ENCODE measurements at regions not wholly inside any gene's neighbourhood (a gene's known extent, or its start where the extent isn't known, plus 50 kb on each side); places are given as distances from the start of the nearest gene placed in this dataset.
"Not testable (repeated sequence)": the region's sequence is repeated elsewhere in the genome, so short reads cannot be mapped to it uniquely, and the experiment has no call there.

DNA sequence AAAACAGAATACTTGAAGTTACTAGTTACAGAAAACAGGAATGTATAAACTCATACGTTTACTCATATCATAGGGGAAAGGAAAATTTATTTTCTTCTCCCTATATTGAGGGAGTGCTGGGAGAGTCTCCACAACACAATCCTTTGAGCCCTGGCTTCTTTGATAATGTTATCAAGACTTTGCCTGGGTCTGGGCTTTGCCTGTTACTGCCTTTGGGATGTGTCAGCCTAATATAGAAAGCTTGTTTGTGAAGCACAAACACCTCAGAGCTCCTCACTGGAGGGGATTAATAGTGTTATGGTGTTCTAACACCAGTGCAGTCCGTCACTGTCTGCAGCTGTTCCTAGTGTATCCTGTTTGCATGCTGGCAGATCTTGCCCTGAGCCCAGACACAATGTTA is 107.8 kb downstream of the VCY start:
- no peaks in the 10 kb centered on the region for H3K4me1 ChIP-seq (ENCODE audit: control insufficient read depth in 5 of 5, insufficient read depth in 5 of 5, low read length in 5 of 5)
- no peak overlapping the region for H3K9ac ChIP-seq (ENCODE audit: insufficient read depth in 1 of 2, low read length in 2 of 2)
- H3K27me3 ChIP-seq (ENCODE audit: control insufficient read depth in 3 of 3, insufficient read depth in 3 of 3, low read length in 2 of 3) = no peaks in the 10 kb centered on the region
- 81% methylated on average over 2 of the region's 2 CpGs; no CpG with 5 or more reads in 1 of the 2 donors for WGBS, 2 donors
- no peak overlapping the region for H3K27ac ChIP-seq (ENCODE audit: low read depth in 1 of 2, low read length in 1 of 2)
- DNase-seq (no peak), ATAC-seq (ENCODE audit: insufficient read depth, low FRiP score) (no peak)
- TF ChIP-seq, protein P1, sequence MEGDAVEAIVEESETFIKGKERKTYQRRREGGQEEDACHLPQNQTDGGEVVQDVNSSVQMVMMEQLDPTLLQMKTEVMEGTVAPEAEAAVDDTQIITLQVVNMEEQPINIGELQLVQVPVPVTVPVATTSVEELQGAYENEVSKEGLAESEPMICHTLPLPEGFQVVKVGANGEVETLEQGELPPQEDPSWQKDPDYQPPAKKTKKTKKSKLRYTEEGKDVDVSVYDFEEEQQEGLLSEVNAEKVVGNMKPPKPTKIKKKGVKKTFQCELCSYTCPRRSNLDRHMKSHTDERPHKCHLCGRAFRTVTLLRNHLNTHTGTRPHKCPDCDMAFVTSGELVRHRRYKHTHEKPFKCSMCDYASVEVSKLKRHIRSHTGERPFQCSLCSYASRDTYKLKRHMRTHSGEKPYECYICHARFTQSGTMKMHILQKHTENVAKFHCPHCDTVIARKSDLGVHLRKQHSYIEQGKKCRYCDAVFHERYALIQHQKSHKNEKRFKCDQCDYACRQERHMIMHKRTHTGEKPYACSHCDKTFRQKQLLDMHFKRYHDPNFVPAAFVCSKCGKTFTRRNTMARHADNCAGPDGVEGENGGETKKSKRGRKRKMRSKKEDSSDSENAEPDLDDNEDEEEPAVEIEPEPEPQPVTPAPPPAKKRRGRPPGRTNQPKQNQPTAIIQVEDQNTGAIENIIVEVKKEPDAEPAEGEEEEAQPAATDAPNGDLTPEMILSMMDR (IDR thresholded peaks at IDR 0.05; ENCODE audit: control extremely low read depth, extremely low read depth) = no peak
- H3K36me3 ChIP-seq (ENCODE audit: control insufficient read depth in 4 of 4, insufficient read depth in 4 of 4, low read length in 4 of 4) = no peaks in the 10 kb centered on the region
- H3K4me3 ChIP-seq = no peak overlapping the region
- H3K9me3 ChIP-seq (ENCODE audit: control insufficient read depth in 4 of 4, insufficient read depth in 3 of 4, low read length in 3 of 4) = no peaks in the 10 kb centered on the region

DNA sequence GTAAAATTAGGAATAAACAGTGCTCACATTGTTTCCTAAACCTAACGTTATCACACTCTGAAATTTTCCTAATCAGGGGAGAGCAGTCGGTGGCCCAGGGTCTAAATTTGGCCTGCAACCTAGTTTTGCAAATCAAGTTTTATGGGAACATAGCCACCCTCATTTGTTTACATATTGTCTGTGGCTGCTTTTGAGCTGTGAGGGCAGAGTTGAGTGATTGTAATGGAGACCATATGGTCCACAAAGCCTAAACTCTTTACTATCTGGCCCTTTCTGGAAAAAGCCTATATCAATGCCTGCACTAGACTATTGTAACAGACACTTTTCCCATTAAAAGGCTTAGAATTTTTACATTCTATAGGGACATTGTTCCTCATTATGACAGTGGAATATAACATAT is 105.2 kb downstream of the VCY start:
- Histone ChIP-seq H3K9ac (ENCODE audit: insufficient read depth in 1 of 2, low read length in 2 of 2) (no peak overlapping the region), H3K27ac (ENCODE audit: low read depth in 1 of 2, low read length in 1 of 2) (no peak overlapping the region), H3K9me3 (ENCODE audit: control insufficient read depth in 4 of 4, insufficient read depth in 3 of 4, low read length in 3 of 4) (no peaks in the 10 kb centered on the region), H3K27me3 (ENCODE audit: control insufficient read depth in 3 of 3, insufficient read depth in 3 of 3, low read length in 2 of 3) (no peaks in the 10 kb centered on the region), H3K4me1 (ENCODE audit: control insufficient read depth in 5 of 5, insufficient read depth in 5 of 5, low read length in 5 of 5) (no peaks in the 10 kb centered on the region), H3K36me3 (ENCODE audit: control insufficient read depth in 4 of 4, insufficient read depth in 4 of 4, low read length in 4 of 4) (no peaks in the 10 kb centered on the region), H3K4me3 (no peak overlapping the region)
- TF ChIP-seq, protein P1 (IDR thresholded peaks at IDR 0.05; ENCODE audit: control extremely low read depth, extremely low read depth) = no peak
- DNase-seq = peak in 1 of 3 donors; percentile 90
- 66% methylated on average over 2 of the region's 2 CpGs; no CpG with 5 or more reads in 1 of the 2 donors for WGBS, 2 donors
- no peak for ATAC-seq (ENCODE audit: insufficient read depth, low FRiP score)

DNA sequence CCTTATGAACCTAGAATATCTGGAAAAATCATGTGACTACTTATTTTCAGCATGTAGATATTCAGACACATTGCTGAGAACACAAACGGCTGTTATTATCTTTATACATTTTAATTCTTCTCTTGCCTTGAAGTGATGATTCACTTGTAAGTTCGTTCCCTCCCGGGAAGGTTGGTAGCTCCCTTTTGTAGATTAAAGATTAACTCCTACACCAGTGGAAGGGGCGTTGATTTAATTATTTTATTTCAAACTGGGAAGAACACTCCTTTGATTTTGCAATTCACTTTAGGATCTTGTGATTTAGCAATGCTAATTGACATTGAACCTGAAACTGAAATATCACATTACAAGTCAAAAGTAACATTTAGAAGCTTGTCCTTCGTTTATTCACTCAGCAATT is 103.4 kb downstream of the VCY start:
- Histone ChIP-seq H3K4me3 (no peak overlapping the region), H3K9ac (ENCODE audit: insufficient read depth in 1 of 2, low read length in 2 of 2) (no peak overlapping the region), H3K27ac (ENCODE audit: low read depth in 1 of 2, low read length in 1 of 2) (no peak overlapping the region), H3K9me3 (ENCODE audit: control insufficient read depth in 4 of 4, insufficient read depth in 3 of 4, low read length in 3 of 4) (no peaks in the 10 kb centered on the region), H3K27me3 (ENCODE audit: control insufficient read depth in 3 of 3, insufficient read depth in 3 of 3, low read length in 2 of 3) (no peaks in the 10 kb centered on the region), H3K4me1 (ENCODE audit: control insufficient read depth in 5 of 5, insufficient read depth in 5 of 5, low read length in 5 of 5) (no peaks in the 10 kb centered on the region), H3K36me3 (ENCODE audit: control insufficient read depth in 4 of 4, insufficient read depth in 4 of 4, low read length in 4 of 4) (no peaks in the 10 kb centered on the region)
- TF ChIP-seq, protein P1 (IDR thresholded peaks at IDR 0.05; ENCODE audit: control extremely low read depth, extremely low read depth) = no peak
- ATAC-seq (ENCODE audit: insufficient read depth, low FRiP score) = no peak
- WGBS, 2 donors = 83% methylated on average over 5 of the region's 5 CpGs; no CpG with 5 or more reads in 1 of the 2 donors
- no peak for DNase-seq

DNA sequence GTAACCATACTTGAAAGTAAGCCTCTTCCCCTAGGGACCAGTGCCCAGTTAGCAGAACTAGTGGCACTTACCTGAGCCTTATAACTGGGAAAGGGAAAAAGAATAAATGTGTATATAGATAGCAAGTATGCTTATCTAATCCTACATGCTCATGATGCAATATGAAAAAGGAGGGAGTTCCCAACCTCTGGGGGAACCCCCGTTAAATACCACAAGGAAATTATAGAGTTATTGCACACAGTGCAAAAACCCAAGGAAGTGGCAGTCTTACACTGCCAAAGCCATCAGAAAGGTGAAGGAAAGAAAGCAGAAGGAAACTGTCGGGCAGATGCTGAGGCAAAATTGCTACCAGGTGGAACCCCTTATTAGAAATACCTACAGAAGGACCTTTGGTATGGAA is 92.2 kb downstream of the VCY start:
- not testable (repeated sequence) for H3K27me3 ChIP-seq (ENCODE audit: control insufficient read depth in 3 of 3, insufficient read depth in 3 of 3, low read length in 2 of 3); H3K9me3 ChIP-seq (ENCODE audit: control insufficient read depth in 4 of 4, insufficient read depth in 3 of 4, low read length in 3 of 4); ATAC-seq (ENCODE audit: insufficient read depth, low FRiP score); H3K27ac ChIP-seq (ENCODE audit: low read depth in 1 of 2, low read length in 1 of 2); H3K36me3 ChIP-seq (ENCODE audit: control insufficient read depth in 4 of 4, insufficient read depth in 4 of 4, low read length in 4 of 4); H3K9ac ChIP-seq (ENCODE audit: insufficient read depth in 1 of 2, low read length in 2 of 2); DNase-seq; H3K4me3 ChIP-seq; H3K4me1 ChIP-seq (ENCODE audit: control insufficient read depth in 5 of 5, insufficient read depth in 5 of 5, low read length in 5 of 5)
- 36% methylated on average over 2 of the region's 2 CpGs; no CpG with 5 or more reads in 1 of the 2 donors for WGBS, 2 donors

All from lung (tissue), 11 donors.